A172 (cell line): ENCODE measurements at regions not wholly inside any gene's neighbourhood (a gene's known extent, or its start where the extent isn't known, plus 50 kb on each side); places are given as distances from the start of the nearest gene placed in this dataset.
A peak's percentile ranks its signal among the peaks of the same experiment; 100 is the strongest.

ENCODE experiments used
- DNase-seq: peaks from one replicate; pipeline ENCODE4 v3.0.0-alpha.2; 2015; ENCODE audit warnings: low spot score

DNA sequence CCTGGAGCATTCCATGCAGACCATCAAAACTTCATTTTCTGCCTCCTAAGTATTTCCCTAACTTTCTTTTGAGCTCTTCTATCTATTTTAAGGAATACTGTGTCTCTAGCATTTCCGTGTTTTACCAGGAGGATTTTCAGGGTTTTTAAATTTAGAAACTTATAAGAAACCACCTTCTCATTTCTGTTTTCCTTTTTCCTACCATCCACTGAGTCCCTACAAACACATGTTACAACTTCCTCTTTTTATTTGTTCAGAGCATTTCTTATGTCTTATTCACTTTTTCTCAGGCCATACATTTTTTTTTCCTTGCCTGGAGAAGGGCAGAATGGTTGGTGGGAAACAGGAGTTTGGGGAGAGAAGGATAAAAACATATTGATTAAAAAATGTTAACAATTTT is 130.0 kb upstream of the BMP5 start:
- DNase-seq = no peak

DNA sequence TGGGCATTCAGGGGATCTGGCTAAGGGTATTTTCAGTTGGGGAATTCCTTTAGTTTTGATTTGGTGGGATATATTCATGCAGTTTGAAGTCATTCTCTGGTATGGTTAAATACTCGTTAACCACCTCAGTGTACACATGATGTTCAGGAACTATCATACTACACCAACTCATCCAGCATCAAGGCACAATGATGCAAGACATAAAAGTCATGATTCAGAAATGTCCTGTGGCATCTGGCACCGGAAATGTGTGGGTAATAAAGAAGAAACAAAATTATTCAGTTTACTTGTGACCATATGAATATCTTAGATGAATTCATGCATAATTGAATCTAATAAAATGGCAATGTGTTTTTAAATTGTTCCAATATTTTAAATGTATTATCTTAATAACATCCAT is 129.0 kb upstream of the BMP5 start:
- peak; percentile 16 for DNase-seq

DNA sequence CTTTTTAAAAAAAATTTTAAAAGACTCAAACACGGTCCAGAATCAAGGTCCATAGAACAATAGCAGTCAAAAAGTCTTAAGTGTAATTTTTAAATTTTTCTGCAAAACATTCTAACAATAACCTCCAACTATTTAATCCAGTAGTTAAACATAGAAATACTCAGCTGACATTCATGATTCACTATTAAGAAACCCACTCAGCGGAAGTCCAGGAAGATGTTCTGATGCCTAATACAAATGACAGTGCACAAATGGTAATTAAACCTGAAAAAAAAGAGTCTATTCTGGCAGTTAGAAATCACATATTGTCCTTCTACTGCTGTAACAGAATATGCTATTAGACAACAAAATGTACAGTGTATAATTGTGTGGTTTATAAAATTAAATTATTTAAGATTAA is 128.2 kb upstream of the BMP5 start:
- DNase-seq = no peak

DNA sequence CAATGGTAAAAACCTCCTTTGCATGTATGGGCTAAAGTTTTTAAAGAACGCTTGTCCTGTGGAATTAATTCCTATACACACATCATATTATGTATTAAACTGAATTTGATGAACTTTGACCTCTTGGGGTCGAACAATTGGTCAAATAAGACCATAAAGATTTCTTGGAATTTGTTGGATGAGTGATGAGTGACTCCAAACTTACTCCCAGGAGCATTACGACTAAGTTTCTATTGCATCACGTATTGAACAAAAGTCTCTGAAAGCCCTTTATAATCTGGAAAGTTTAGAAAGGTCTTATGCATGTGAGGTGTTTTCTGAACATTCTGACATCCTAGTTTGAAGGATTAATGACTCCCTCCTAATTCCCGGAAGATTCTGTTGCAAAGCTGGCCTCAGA is 126.9 kb upstream of the BMP5 start:
- DNase-seq = no peak

DNA sequence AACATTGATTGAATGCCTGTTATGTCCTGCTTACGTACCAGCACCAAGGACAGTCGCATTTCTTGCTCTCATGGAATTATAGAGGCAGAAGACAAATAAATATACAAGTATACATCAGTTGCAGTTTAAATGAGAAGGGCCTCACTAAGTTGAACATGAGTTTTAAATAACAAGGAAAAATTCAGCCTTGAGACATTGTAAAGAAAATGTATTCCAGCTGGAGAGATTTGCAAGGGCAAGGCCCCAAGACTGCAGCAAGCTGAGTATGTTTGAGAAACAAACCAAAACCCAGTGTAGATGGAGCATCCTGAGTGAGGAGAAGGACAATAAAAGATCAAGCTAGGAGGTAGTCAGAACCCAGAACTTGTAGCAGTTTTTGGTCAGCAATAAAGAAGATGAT is 123.2 kb upstream of the BMP5 start:
- no peak for DNase-seq

DNA sequence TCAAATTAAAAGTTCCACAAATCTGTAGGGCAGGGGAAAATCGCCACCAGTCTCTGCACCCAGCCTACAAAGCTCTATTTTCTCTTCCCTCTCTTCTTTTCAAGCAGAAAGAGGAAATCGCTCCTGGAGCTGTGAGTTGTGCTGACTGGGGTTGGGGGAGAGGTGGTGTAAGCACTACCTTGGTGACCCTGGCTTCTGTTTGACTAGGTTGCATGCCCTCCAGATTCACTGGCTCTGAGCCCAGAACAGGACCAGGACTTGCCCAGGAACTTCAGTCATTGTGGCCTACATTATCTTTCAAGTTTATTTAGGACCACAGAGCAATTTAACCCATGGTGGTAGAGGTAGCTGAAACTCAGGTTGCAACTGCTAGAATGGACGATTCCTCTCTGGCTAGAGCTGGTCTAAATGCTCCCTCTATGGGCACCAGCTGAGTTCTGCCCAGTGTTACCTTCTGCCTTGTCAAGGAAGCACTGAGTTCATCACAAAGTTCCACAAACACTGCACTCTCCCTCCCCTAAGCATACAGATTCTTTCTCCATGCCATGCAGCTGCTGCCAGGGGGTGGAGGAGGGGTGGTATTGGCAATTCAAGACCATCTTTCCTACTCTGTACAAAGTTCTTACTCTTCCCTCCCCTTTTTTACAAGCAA is 122.0 kb upstream of the BMP5 start:
- no peak for DNase-seq

DNA sequence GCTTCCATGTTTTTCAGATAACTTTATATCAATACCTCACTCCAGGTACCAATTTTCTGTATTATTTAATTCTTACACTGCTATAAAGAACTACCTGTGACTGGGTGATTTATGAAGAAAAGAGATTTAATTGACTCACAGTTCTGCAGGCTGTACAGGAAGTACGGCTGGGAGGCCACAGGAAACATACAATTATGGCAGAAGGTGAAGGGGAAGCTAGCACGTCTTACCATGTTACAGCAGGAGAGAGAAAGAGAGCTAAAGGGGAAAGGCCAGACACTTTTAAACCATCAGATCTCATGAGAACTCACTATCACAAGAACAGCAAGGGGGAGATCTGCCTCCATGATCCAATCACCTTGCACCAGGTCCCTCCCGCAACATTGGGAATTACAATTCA is 119.1 kb upstream of the BMP5 start:
- DNase-seq = no peak

DNA sequence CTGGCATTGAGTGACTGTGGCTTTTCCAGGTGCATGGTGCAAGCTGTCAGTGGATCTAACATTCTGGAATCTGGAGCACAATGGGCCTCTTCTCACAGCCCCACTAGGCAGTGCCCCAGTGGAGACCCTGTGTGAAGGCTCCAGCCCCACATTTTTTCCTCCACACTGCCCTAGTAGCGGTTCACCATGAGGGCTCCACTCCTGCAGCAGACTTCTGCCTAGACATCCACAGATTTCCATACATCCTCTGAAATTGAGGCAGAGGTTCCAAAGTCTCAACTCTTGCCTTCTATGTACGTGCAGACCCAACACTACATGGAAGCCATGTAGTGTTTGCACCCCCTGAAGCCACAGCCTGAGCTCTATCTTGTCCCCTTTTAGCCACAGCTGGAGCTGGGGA is 118.0 kb upstream of the BMP5 start:
- no peak for DNase-seq

DNA sequence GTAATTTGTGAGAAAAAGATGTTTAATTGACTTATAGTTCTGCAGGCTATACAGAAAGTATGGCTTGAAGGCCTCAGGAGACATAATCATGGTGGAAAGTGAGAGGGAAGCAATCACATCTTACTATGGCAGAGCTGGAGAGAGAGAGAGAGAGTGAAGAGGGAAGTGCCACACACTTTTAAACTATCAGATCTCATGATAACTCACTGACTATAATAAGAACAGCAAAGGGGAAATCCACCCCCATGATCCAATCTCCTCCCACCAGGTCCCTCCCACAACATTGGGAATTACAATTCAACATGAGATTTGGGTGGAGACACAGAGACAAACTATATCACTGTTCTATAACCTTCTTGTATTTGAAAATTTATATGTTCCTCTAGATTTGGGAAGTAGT is 117.2 kb upstream of the BMP5 start:
- no peak for DNase-seq

DNA sequence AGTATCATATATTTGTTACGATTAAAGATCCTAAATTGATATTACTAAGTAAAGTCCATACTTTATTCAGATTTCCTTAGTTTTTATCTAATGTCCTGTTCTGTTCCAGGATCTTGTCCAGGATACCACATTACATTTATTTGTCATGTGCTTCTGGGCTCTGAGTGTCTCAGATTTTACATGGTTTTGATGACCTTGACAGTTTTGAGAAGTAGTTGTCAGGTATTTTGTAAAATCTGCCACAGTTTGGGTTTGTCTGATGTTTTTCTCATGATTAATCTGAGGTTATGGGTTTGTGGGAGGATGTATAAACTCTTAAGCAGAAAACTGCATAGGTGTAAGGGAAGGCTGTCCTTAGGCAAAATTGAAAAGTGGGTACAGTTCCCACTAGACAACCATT is 109.9 kb upstream of the BMP5 start:
- DNase-seq = no peak

DNA sequence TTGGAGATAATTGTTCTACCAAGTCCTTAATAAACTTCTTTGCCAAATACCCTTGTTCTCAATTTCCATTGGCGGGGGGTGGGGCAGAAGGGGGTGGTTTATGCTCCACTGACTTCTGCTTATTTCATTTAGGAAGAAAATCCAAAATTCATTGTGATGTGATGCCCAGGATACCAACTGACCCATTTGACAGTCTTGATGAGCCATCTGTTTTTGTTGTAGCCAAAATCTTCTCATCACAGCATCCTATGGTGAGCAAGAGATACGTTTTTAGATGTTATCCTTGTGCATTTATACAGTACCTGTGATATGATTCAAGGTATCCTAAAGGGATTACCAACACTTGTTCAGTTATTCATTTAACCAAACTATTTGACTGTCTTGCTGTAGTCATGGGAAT is 108.5 kb upstream of the BMP5 start:
- no peak for DNase-seq

DNA sequence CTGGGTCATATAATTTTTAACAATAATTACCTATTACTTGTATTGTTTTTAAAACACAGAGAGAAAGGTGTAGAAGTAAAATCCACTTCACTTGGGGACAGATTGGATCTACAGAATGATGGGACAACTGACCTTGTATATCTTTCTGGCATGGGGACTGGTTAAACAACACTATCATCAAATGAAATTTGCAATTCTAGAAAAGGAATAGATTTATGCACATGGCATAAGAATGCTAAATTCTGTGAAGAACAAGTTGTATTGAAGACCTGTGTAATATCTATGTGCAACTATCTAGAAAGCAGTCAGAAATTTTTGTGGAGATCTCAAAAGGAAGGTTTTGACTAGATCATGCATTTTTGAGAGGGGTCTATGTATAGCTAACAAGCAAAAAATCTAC is 106.3 kb upstream of the BMP5 start:
- DNase-seq = no peak

DNA sequence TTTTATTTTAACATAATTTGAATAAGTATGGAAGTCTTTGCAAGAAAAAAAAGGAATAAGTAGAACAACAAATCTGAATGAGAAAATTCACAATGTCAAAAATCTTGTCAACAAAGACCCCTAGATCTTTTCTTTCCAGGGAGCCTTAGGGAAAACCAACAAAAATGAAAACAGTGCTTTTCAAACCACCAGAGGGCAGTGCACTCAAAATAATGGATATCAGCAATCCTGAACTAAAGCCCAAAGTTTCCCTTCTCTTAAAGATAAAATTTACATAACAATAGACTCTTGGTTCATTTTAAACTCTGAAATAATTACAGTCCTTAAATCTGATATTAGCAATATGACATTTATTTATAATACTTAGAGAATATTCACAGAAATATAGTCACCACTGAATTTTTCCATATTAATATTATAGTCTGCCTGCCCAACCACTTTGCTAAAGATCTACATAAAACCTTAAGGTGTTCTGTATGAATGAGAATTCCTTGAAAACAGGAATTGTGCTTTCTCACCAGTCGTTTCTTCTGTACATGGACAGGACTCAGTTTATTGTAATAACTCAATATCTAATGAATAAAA is 105.3 kb upstream of the BMP5 start:
- DNase-seq = peak; percentile 33

DNA sequence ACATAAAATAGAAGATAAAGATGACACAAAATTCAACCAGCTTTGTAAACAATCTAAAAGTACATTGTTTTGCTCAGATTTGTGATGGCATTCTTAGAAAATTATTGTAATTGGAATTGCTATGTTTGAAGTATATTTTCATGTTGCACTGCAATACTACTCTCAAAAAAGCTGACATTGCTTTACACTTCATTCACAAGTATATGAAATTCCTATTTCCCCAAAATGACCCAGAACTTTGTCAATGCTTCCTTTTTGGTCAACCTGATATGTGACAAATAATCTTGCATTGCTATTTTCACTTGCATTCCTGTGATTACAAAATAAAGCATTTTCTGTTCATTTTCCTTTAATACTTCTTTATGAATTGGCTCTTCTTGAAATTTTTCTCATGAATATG is 104.1 kb upstream of the BMP5 start:
- no peak for DNase-seq

DNA sequence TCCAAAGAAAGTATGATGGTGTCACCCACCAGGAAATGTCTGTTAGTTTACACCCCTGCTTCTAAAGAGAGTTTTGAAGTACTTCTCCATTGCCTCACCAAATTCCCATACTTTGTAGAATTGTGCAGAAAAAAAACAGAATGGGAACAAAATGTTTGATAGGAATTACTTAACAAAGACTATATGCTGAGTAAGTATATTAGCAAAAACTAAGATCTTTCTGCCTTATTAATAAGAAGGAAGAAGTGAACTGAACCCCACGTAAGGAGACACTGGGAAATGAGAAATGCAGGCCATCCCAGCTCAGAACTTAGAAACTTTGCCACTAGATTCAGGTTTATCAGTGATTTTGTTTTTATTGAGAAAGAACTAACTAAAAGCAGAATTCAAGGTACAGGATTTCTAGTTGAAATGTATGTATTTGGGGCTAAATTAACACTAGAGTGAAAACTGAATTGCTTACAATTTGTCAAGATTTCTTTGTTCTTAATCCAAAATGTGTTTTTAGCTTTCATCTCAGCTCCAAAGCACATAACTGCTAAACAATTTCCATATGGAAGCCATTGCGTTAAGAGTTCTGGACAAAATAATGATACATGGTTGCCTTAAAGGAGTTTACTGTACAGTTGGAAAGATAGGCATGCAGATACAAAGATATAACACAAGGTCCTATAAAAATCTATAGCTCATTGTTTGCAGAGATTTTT is 102.7 kb upstream of the BMP5 start:
- DNase-seq = no peak

DNA sequence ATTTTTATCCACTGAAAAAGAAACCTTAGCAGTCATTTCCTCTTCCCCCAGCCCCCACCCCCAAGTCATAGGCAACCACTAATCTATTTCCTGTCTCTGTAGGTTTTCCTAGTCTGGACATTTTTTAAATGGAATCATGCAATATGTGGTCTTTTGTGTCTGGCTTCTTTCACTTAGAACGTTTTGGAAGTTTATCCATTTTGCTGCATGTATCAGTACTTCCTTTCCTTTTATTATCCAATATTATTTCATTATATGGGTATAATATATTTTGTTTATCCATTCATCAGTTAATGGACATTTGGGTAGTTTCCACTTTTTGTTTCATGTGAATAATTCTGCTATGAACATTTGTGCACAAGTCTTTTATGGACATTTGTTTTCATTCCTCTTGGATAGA is 99.3 kb upstream of the BMP5 start:
- peak; percentile 1 for DNase-seq

DNA sequence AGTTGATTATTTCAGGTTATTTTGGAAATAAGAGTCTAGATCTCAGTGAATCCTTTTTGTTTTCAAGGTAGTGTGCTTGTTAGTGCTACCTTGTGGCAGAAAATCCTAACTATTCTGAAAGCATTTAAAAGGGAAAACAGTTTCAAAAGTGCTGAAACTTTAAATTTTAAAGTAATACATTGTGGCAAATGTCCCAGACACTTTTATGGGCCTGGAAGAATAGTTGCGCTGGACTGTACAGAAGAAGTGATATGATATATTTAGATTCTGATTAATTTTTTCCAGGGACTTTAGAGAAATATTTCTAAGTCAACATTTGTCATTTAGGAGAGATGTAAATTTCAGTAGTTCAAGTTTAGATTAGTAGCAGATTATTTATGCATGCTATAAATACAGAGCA is 96.7 kb upstream of the BMP5 start:
- no peak for DNase-seq

DNA sequence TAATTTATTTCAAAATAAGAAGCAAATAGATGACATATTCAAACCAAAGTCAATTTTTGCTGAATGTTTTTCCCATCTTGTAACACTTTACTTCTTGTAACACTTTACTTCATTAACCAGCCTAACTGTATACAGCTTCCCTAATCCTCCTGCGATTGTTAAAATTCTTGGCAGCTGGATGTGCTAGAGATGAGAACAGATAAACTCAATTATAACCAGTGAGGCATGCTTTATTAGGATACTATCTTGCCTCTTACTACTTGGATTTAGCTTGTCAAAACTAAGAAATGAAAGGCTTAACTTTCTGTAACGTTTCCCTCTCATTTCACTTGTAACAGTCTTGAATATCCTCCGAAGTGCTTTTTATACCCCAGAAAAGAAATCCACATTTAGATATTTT is 94.1 kb upstream of the BMP5 start:
- no peak for DNase-seq

DNA sequence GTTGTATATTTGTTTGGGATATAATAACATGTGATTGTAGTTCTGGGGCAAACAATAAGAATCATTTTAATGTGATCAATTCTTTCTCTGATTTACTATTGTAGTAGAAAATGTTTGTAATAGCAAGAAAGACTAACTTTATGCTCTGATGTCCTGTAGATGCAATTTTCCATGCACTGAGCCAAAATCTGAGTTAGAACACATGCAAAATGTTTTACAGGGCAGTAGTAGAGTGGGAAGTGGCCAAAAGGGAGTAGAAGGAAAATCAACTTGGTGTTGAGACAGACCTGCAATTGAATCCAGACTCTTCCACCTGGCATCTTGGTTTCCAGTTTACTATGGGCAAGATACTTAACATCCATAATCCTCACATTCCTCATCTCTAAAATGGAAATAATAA is 93.5 kb upstream of the BMP5 start:
- no peak for DNase-seq

DNA sequence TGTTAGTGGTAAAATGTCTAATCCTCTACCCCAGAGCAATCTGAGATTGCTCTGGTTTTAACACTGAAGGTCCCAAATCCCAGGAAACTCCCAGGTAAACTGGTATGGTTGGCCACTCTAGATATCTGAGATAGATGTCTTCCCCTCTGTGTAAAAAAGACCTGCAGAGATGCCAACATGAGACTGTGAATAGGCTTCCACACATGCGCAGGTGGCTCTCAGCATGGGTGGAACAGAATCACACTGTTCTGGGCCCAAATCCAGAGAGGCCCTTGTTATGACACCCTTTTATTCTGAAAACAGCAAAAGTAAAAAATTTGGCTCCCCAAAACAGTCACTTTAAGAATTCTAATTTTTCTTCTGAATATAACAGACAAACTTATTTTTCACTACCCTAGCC is 88.7 kb upstream of the BMP5 start:
- DNase-seq = no peak

DNA sequence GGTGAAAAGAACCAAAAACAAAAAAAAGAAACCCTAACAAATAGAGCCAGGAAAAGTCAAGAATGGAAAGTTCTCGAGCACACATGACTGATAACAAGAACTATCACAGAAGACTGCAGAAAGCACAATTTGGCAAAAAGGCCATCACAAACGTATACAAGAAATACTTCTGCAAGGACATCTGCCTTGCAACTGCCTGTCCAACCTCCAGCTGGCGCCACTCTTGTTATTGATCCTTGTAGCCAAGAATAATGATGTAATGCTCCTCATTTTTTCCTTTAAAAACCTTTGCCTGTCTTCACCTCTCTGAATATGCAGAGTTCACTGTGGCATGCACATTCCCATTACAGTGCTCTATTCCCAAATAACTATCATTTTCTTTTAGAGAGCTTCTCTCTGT is 87.9 kb upstream of the BMP5 start:
- no peak for DNase-seq

DNA sequence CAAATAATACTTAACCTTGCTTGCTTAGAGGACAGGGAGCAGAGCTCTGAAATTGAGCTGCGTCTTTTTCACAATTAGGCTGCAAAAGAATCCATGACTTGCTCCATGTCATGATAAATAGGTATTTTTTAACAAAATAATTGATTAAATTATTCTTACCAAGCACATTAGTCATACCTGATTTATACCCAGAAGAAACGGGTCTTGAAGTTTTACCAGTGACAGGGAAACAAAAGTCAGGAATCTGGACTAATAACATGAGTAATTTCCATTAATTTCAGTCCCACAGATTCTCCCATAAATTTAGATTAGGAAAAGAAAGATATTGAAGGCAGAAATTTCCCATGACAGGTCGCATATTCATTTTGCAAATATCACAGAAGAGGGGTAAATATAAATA is 85.0 kb upstream of the BMP5 start:
- no peak for DNase-seq

DNA sequence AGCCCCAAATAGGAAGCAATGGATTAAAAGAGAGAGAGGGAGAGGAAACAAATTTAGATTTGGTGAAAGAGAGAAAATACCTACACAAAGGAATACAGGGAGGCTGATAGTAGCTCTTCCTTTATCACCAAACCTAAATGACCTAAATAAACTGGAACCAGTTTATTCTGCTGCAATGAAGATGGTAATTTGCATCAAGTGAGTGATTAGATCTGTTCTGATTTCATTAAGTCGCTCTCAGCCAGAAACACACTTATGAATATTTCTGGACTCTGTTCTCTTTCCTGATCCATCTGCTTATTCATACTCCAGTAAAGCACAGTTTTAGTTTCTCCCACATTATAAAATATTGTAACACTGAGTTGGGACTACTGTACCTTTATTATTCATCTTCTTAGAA is 83.4 kb upstream of the BMP5 start:
- DNase-seq = no peak

DNA sequence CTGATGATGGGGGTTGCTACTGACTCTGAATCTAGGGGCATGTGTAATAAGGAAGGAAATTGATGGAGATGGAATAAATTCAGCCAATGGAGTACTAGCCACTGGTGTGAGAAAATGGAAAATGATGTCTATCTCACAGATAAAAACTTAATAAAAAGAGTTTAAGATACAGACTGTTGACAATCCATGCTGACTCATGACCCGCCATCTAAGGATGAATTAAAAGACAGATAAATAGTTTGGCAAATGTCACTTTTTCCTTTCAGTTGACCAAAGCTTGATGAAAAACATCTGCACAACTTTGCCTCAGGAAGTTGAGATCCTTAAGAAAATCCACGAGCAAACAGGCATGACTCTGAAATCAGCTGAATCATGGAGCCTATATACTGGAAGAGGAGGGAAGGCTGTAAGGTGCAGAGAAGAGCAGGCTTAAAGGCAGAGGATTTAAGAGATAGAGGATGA is 82.6 kb upstream of the BMP5 start:
- DNase-seq = peak; percentile 17
